ENCODE measurements at regions not wholly inside any gene's neighbourhood (a gene's known extent, or its start where the extent isn't known, plus 50 kb on each side); places are given as distances from the start of the nearest gene placed in this dataset. TPM values are rescaled to one million over a fixed set of nuclear protein-coding genes. Genes with fewer than 3 reads are reported as not detected.

Small RNA genes lying in the stretch of these regions (small RNA-seq; reads per million reads assigned to genes)
- not detected for gene AC034244.1 (ENCODE audit: insufficient read depth)

All from mesendoderm (in vitro differentiated cells).